IMR-90 (cell line): ENCODE measurements at regions not wholly inside any gene's neighbourhood (a gene's known extent, or its start where the extent isn't known, plus 50 kb on each side); places are given as distances from the start of the nearest gene placed in this dataset.

Source experiments
- ATAC-seq: fragments of 200-7000 bp; cut with Tn5 transposase; 2 replicates; pipeline ENCODE4 v1.9.1; 2020; ENCODE audit warnings: low read depth, mild to moderate bottlenecking, moderate library complexity
- BruUV-seq: library from RNA; stranded (reverse); fragments of 400-500 nt; replicated peaks from 2 replicates; lab custom pipeline; 2021; lab: Mats Ljungman, UMichigan
- CTCF ChIA-PET: fragments of 300-600 bp; formaldehyde crosslinking; extraction: SDS; loops from one replicate; lab custom pipeline; 2021; ENCODE audit warnings: antibody characterized with exemption; lab: Yijun Ruan, JAX
- POLR2A ChIA-PET: fragments of 300-600 bp; sonication (Branson Sonifier 250); formaldehyde crosslinking; loops from one replicate; lab custom pipeline; 2022; ENCODE audit warnings: antibody characterized with exemption; ENCODE audit not compliant: unreplicated experiment; lab: Charles Lee
- DNase-seq: peaks from one replicate; pipeline ENCODE4 v3.0.0; 2013
- H2AFZ ChIP-seq: replicated peaks from 2 replicates; pipeline ENCODE3; 2013; ENCODE audit warnings: low read length, mild to moderate bottlenecking; ENCODE audit not compliant: poor library complexity
- H2AK5ac ChIP-seq: 2 replicates; pipeline ENCODE4 v1.6.1; 2013; ENCODE audit warnings: low read depth, low read length, inconsistent platforms
- H2AK9ac ChIP-seq: replicated peaks from 2 replicates; pipeline ENCODE3; 2013; ENCODE audit warnings: mild to moderate bottlenecking, low read depth, low read length, moderate library complexity; ENCODE audit not compliant: poor library complexity
- H2BK120ac ChIP-seq: 2 replicates; pipeline ENCODE4 v1.6.1; 2013; ENCODE audit warnings: low read depth, low read length, inconsistent platforms
- H2BK15ac ChIP-seq: 3 replicates; pipeline ENCODE4 v1.6.1; 2013; ENCODE audit warnings: low read depth, low read length, inconsistent platforms
- H2BK20ac ChIP-seq: 2 replicates; pipeline ENCODE4 v1.6.1; 2013; ENCODE audit warnings: low read depth, mild to moderate bottlenecking, inconsistent platforms, low read length, moderate library complexity
- H2BK5ac ChIP-seq: 2 replicates; pipeline ENCODE4 v1.6.1; 2013; ENCODE audit warnings: mild to moderate bottlenecking, low read depth, low read length, inconsistent platforms; ENCODE audit not compliant: poor library complexity, severe bottlenecking
- H3K14ac ChIP-seq: replicated peaks from 2 replicates; pipeline ENCODE4 v1.6.1; 2013; ENCODE audit warnings: low read depth, low read length, inconsistent platforms
- H3K18ac ChIP-seq: 2 replicates; pipeline ENCODE4 v1.6.1; 2013; ENCODE audit warnings: low read depth, low read length, control low read depth
- H3K23ac ChIP-seq: 2 replicates; pipeline ENCODE4 v1.6.1; 2013; ENCODE audit warnings: low read depth, low read length, inconsistent platforms
- H3K27ac ChIP-seq: 2 replicates; pipeline ENCODE4 v1.5.1; 2013; ENCODE audit warnings: mild to moderate bottlenecking, control low read depth, low read length; ENCODE audit not compliant: insufficient read depth
- H3K27me3 ChIP-seq: 2 replicates; pipeline ENCODE4 v1.6.1; 2013; ENCODE audit warnings: low read length; ENCODE audit not compliant: control insufficient read depth, insufficient read depth
- H3K36me3 ChIP-seq: 2 replicates; pipeline ENCODE4 v1.6.1; 2013; ENCODE audit warnings: low read length, mixed read lengths; ENCODE audit not compliant: control insufficient read depth, insufficient read depth
- H3K4ac ChIP-seq: 2 replicates; pipeline ENCODE4 v1.6.1; 2013; ENCODE audit warnings: low read depth, low read length, inconsistent platforms
- H3K4me1 ChIP-seq: 2 replicates; pipeline ENCODE4 v1.6.1; 2013; ENCODE audit warnings: low read length, mixed read lengths; ENCODE audit not compliant: control insufficient read depth, insufficient read depth
- H3K4me2 ChIP-seq: 2 replicates; pipeline ENCODE4 v1.6.1; 2013; ENCODE audit warnings: low read depth, mild to moderate bottlenecking, control low read depth, low read length, moderate library complexity
- H3K4me3 ChIP-seq: 2 replicates; pipeline ENCODE4 v1.5.1; 2013; ENCODE audit warnings: low read depth, mild to moderate bottlenecking, control low read depth, low read length, moderate library complexity; ENCODE audit not compliant: insufficient read depth
- H3K56ac ChIP-seq: 2 replicates; pipeline ENCODE4 v1.6.1; 2013; ENCODE audit warnings: low read length, inconsistent platforms; ENCODE audit not compliant: insufficient read depth; ENCODE audit errors: extremely low read depth
- H3K79me1 ChIP-seq, 2 experiments: 2 replicates each; pipeline ENCODE4 v1.6.1; 2013; ENCODE audit warnings: low read length in 2 of 2, inconsistent platforms in 1 of 2, low read depth in 1 of 2
- H3K9ac ChIP-seq: 2 replicates; pipeline ENCODE4 v1.6.1; 2013; ENCODE audit warnings: low read depth, low read length, control low read depth
- H3K9me1 ChIP-seq: 2 replicates; pipeline ENCODE4 v1.6.1; 2013; ENCODE audit warnings: low read length, inconsistent platforms; ENCODE audit not compliant: insufficient read depth
- H3K9me3 ChIP-seq: 2 replicates; pipeline ENCODE4 v1.6.1; 2013; ENCODE audit warnings: low read length; ENCODE audit not compliant: control insufficient read depth, insufficient read depth
- H4K20me1 ChIP-seq: 2 replicates; pipeline ENCODE4 v1.6.1; 2013; ENCODE audit warnings: low read length, inconsistent platforms; ENCODE audit not compliant: insufficient read depth
- H4K5ac ChIP-seq: 2 replicates; pipeline ENCODE4 v1.6.1; 2013; ENCODE audit warnings: mild to moderate bottlenecking, low read depth, low read length, control low read depth
- H4K8ac ChIP-seq, 2 experiments: 2 replicates each; pipeline ENCODE4 v1.6.1; 2013; ENCODE audit warnings: low read depth in 2 of 2, low read length in 2 of 2, control low read depth in 1 of 2, inconsistent platforms in 1 of 2
- H4K91ac ChIP-seq: 2 replicates; pipeline ENCODE4 v1.6.1; 2013; ENCODE audit warnings: low read depth, low read length, inconsistent platforms; ENCODE audit not compliant: insufficient read depth
- BHLHE40 ChIP-seq: fragments of 150-350 bp; IDR thresholded peaks from 2 replicates; pipeline ENCODE4 v1.6.1; 2016; ENCODE audit warnings: mild to moderate bottlenecking, low read depth, low read length
- CEBPB ChIP-seq: IDR thresholded peaks from 2 replicates; pipeline ENCODE4 v1.6.1; 2012; ENCODE audit warnings: low read depth, low read length, improper control_type of control experiment
- MAFK ChIP-seq: IDR thresholded peaks from 2 replicates; pipeline ENCODE4 v1.6.1; 2012; ENCODE audit warnings: low read depth, low read length, improper control_type of control experiment
- MAZ ChIP-seq: IDR thresholded peaks from 2 replicates; pipeline ENCODE4 v1.6.1; 2012; ENCODE audit warnings: low read depth, mild to moderate bottlenecking, low read length, improper control_type of control experiment, moderate library complexity, borderline replicate concordance
- POLR2A ChIP-seq: IDR thresholded peaks from 2 replicates; pipeline ENCODE4 v1.6.1; 2012; ENCODE audit warnings: mild to moderate bottlenecking, low read depth, low read length
- RAD21 ChIP-seq: IDR thresholded peaks from 2 replicates; pipeline ENCODE4 v1.6.1; 2012; ENCODE audit warnings: low read length, improper control_type of control experiment
- RCOR1 ChIP-seq: IDR thresholded peaks from 2 replicates; pipeline ENCODE4 v1.6.1; 2012; ENCODE audit warnings: mild to moderate bottlenecking, low read length, improper control_type of control experiment; ENCODE audit not compliant: insufficient replicate concordance
- SMC3 ChIP-seq: fragments of 150-350 bp; IDR thresholded peaks from 2 replicates; pipeline ENCODE4 v1.6.1; 2016; ENCODE audit warnings: low read depth, mild to moderate bottlenecking, antibody characterized with exemption, low read length, moderate library complexity
- WGBS, 2 experiments: methylation state at CpG; one replicate each; pipeline versions ENCODE4 v1.1.5 to v1.1.7; 2013; ENCODE audit warnings: missing lambda C conversion rate in 2 of 2; ENCODE audit not compliant: insufficient read length in 1 of 2; ENCODE audit errors: extremely low coverage in 2 of 2; 5-methylcytosine and 5-hydroxymethylcytosine counted together
- dilution Hi-C: fragments of 300-500 bp; cut with HindIII; formaldehyde crosslinking; loops from one replicate; pipeline ENCODE4 v1.14.3; 2018; ENCODE audit warnings: low sequenced_read_pairs; ENCODE audit not compliant: unreplicated experiment
- in situ Hi-C: fragments of 300-500 bp; cut with MboI; formaldehyde crosslinking; loops from 3 replicates; pipeline ENCODE4 v1.14.3; 2019; ENCODE audit warnings: low sequenced_read_pairs, inconsistent platforms, mixed read lengths
- intact Hi-C: fragments of 100-400 bp; cut with micrococcal nuclease; formaldehyde crosslinking; loops from 2 replicates; pipeline ENCODE4 v1.10.0; 2022

- Histone ChIP-seq H3K27me3 (no peaks in the 10 kb centered on the region), H2BK5ac (no peak overlapping the region), H3K4me1 (no peaks in the 10 kb centered on the region), H3K27ac (no peak overlapping the region), H3K18ac (no peak overlapping the region), H3K4me2 (no peak overlapping the region), H4K8ac (no peak overlapping the region), H3K79me1 (no peaks in the 10 kb centered on the region), H4K5ac (no peak overlapping the region), H3K14ac (no peak overlapping the region), H3K9ac (no peak overlapping the region), H4K20me1 (no peaks in the 10 kb centered on the region), H2BK120ac (no peak overlapping the region), H2AK5ac (no peak overlapping the region), H3K4me3 (no peak overlapping the region), H3K9me1 (no peaks in the 10 kb centered on the region), H4K91ac (no peak overlapping the region), H3K9me3 (no peaks in the 10 kb centered on the region), H3K56ac (no peak overlapping the region), H2BK20ac (no peak overlapping the region), H2BK15ac (no peak overlapping the region), H3K36me3 (no peaks in the 10 kb centered on the region), H2AFZ (no peak overlapping the region), H3K23ac (no peak overlapping the region), H2AK9ac (no peak overlapping the region), H3K4ac (no peak overlapping the region)
- intact Hi-C loops: no loop called here
- in situ Hi-C loops: no loop called here
- DNase-seq: no peak
- TF ChIP-seq MAZ (no peak), SMC3 (no peak), MAFK (no peak), POLR2A (no peak), CEBPB (no peak), RAD21 (no peak), BHLHE40 (no peak), RCOR1 (no peak)
- no TSS peak for BruUV-seq
- ChIA-PET POLR2A (no interaction called here), CTCF (no interaction called here)
- ATAC-seq: no peak
- WGBS, 2 experiments: no CpG with 5 or more reads among the region's 2 CpGs
- dilution Hi-C loops: no loop called here
Measured at GRCh38 chr2:176978921-176979320, 233.7 kb upstream of the HNRNPA3 start.
